ENCODE measurements at regions not wholly inside any gene's neighbourhood (a gene's known extent, or its start where the extent isn't known, plus 50 kb on each side); places are given as distances from the start of the nearest gene placed in this dataset.
A peak's percentile ranks its signal among the peaks of the same experiment; 100 is the strongest.

GRCh38 chrX:40272776-40273175, 175.0 kb upstream of the BCOR start:
- H3K27me3 ChIP-seq (ENCODE audit: control insufficient read depth, insufficient read depth, low read length), result no peaks in the 10 kb centered on the region
- FAIRE-seq (no peak), DNase-seq (ENCODE audit: low read depth) (no peak)
- H3K4me3 ChIP-seq (ENCODE audit: low read depth, low read length), result no peak overlapping the region
- TF ChIP-seq, protein P1, sequence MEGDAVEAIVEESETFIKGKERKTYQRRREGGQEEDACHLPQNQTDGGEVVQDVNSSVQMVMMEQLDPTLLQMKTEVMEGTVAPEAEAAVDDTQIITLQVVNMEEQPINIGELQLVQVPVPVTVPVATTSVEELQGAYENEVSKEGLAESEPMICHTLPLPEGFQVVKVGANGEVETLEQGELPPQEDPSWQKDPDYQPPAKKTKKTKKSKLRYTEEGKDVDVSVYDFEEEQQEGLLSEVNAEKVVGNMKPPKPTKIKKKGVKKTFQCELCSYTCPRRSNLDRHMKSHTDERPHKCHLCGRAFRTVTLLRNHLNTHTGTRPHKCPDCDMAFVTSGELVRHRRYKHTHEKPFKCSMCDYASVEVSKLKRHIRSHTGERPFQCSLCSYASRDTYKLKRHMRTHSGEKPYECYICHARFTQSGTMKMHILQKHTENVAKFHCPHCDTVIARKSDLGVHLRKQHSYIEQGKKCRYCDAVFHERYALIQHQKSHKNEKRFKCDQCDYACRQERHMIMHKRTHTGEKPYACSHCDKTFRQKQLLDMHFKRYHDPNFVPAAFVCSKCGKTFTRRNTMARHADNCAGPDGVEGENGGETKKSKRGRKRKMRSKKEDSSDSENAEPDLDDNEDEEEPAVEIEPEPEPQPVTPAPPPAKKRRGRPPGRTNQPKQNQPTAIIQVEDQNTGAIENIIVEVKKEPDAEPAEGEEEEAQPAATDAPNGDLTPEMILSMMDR (IDR thresholded peaks at IDR 0.05; ENCODE audit: insufficient read depth, low read length, severe bottlenecking), result no peak
- no peaks in the 10 kb centered on the region for H3K36me3 ChIP-seq (ENCODE audit: control insufficient read depth, insufficient read depth, low read length)

DNA sequence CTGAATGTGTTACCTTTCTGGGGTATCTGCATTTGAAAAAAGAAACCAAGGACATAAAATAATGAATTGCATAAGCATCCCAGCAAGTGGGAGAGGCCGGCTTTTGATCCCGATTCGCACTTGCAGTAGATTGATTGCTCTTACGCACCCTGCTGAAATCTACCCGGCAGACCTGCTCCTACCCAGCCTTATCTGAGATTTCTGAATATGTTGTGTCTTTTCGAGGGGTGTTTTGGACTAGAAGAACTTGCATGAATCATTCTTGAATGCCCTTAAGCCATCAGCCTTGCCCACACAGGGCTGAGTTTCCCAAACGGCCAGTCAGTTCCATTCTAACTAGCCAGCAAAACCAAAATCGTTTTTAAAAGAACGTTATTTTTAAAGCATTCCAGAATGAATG, 174.4 kb upstream of the BCOR start:
- H3K27me3 ChIP-seq (ENCODE audit: control insufficient read depth, insufficient read depth, low read length), result no peaks in the 10 kb centered on the region
- no peak for DNase-seq (ENCODE audit: low read depth)
- no peaks in the 10 kb centered on the region for H3K36me3 ChIP-seq (ENCODE audit: control insufficient read depth, insufficient read depth, low read length)
- FAIRE-seq, result no peak
- no peak overlapping the region for H3K4me3 ChIP-seq (ENCODE audit: low read depth, low read length)
- TF ChIP-seq, protein P1 (IDR thresholded peaks at IDR 0.05; ENCODE audit: insufficient read depth, low read length, severe bottlenecking), result no peak

GRCh38 chrX:40268188-40268520, 170.4 kb upstream of the BCOR start:
- no peaks in the 10 kb centered on the region for H3K27me3 ChIP-seq (ENCODE audit: control insufficient read depth, insufficient read depth, low read length)
- DNase-seq (ENCODE audit: low read depth) (no peak), FAIRE-seq (no peak)
- no peak overlapping the region for H3K4me3 ChIP-seq (ENCODE audit: low read depth, low read length)
- no peaks in the 10 kb centered on the region for H3K36me3 ChIP-seq (ENCODE audit: control insufficient read depth, insufficient read depth, low read length)
- TF ChIP-seq, protein P1 (IDR thresholded peaks at IDR 0.05; ENCODE audit: insufficient read depth, low read length, severe bottlenecking), result no peak

DNA sequence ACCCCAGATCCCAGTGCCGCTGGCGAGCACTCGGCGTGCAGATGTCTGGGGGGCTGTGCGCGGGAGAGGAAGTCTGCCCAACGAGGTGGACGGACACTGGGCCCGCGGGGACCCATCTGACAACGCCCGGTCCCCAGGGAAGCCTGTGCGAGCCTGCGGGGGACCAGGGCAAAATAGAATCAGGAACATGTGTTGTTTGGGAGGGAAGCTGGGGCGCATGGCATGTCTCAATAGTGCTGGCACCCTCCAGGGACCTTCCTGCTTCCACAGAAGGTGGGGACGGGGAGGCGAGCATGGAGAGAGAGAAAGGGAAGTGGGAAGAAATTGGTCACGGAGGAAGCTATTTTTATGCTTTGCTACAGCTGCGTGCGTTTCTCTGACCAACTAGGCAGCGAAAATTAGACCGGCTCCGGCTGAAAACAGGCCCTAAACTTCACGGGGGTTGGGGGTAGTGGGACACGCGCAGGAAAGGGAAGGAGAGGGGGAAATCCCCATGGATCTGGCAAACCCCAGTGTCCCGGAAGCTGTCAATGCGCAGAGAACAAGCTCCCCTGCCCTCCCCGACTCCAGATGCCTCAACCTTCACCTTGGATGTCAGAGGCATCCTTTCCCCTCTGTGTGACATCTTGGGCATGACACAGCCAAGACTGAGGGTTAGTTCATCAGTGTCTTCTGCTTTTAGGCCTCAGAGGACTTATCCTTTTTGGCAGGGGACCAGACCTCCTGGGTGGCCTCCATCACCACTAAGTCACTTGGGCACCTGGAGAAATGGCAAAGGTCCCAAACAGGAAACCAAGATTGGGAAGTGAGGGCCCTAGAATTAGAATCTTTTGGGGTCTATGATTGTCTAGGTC, 169.8 kb upstream of the BCOR start:
- TF ChIP-seq, protein P1 (IDR thresholded peaks at IDR 0.05; ENCODE audit: insufficient read depth, low read length, severe bottlenecking), result no peak
- H3K4me3 ChIP-seq (ENCODE audit: low read depth, low read length), result peak overlapping the region; percentile 46
- H3K36me3 ChIP-seq (ENCODE audit: control insufficient read depth, insufficient read depth, low read length), result no peaks in the 10 kb centered on the region
- FAIRE-seq, result no peak
- no peak for DNase-seq (ENCODE audit: low read depth)
- no peaks in the 10 kb centered on the region for H3K27me3 ChIP-seq (ENCODE audit: control insufficient read depth, insufficient read depth, low read length)

DNA sequence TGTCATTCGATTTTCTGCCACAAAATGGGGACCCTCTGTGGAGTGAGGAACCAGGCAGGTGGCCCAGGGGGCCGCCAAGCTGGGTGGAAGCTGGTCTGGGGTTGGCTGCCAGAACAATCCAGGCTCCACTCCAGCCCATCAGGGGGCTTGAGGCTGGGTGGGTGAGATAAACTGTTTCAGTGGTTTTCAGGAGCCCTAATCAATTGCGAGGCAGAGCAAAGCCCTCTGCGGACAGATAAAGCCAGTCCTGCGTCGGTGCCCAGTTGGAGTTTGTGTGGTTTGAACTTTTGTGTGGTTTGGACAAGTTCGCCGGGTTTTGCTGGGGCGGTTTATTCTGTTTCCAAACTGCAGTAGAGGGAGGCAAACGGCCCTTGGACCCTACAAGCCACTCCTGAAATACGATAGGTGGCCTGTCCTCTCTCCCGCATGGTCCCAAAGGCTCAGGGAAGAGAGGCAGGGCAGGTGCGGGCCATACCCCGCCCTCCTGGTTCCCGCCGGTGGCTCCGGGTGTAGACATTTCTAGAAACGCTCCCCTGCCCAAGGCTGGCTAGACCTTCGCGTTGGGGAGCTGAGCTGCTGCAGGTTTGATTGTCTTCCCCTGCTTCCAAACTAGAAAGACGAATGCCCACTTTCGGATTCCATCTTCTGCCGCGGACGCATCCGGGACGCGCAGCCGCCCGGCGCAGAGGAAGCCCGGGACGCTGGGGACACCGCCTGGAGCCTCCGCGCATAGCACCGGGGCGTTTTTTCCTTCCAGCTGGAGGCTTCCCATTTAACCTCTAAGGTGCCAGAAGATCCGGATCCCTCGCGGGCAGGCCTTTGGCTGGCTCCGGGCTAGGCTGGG, 169.0 kb upstream of the BCOR start:
- no peaks in the 10 kb centered on the region for H3K27me3 ChIP-seq (ENCODE audit: control insufficient read depth, insufficient read depth, low read length)
- DNase-seq (ENCODE audit: low read depth) (peak; percentile 12), FAIRE-seq (no peak)
- TF ChIP-seq, protein P1 (IDR thresholded peaks at IDR 0.05; ENCODE audit: insufficient read depth, low read length, severe bottlenecking), result peak; percentile 83
- H3K4me3 ChIP-seq (ENCODE audit: low read depth, low read length), result peak overlapping the region; percentile 46
- H3K36me3 ChIP-seq (ENCODE audit: control insufficient read depth, insufficient read depth, low read length), result no peaks in the 10 kb centered on the region

Data from bronchial epithelial cell (primary cell).